GM12878 (cell line): ENCODE measurements at regions not wholly inside any gene's neighbourhood (a gene's known extent, or its start where the extent isn't known, plus 50 kb on each side); places are given as distances from the start of the nearest gene placed in this dataset.

Experiments used
- ATAC-seq: fragments of 200-7000 bp; cut with Tn5 transposase; 3 replicates; pipeline ENCODE4 v1.9.1; 2020; ENCODE audit warnings: mild to moderate bottlenecking, moderate library complexity
- BruUV-seq: library from RNA; stranded (reverse); fragments of 400-500 nt; replicated peaks from 2 replicates; lab custom pipeline; 2021; lab: Mats Ljungman, UMichigan
- CTCF ChIA-PET: fragments of 300-600 bp; sonication (Branson Sonifier 250); formaldehyde crosslinking; extraction: SDS; loops from one replicate; lab custom pipeline; 2021; ENCODE audit warnings: inconsistent platforms; lab: Yijun Ruan, JAX
- POLR2A ChIA-PET: fragments of 350-600 bp; formaldehyde crosslinking; extraction: SDS; loops from one replicate; lab custom pipeline; 2021; ENCODE audit warnings: inconsistent platforms; lab: Charles Lee
- RAD21 ChIA-PET: fragments of 300-600 bp; sonication (Branson Sonifier 250); formaldehyde crosslinking; loops from one replicate; lab custom pipeline; 2023; ENCODE audit warnings: antibody characterized with exemption; ENCODE audit not compliant: unreplicated experiment; lab: Charles Lee
- SMC1A ChIA-PET: fragments of 300-600 bp; sonication (Branson Sonifier 250); formaldehyde crosslinking; loops from one replicate; lab custom pipeline; 2023; ENCODE audit not compliant: unreplicated experiment, uncharacterized antibody; lab: Charles Lee
- DNase-seq: peaks from one replicate; pipeline ENCODE4 v3.0.0-alpha.2; 2011; ENCODE audit warnings: low read depth, low spot score
- FAIRE-seq: peaks from 3 replicates; lab custom pipeline; 2011; peaks lifted over from hg19 to GRCh38; lab: Jason Lieb, UNC
- H2AFZ ChIP-seq: 2 replicates; pipeline ENCODE4 v1.6.0; 2011; ENCODE audit warnings: low read depth, low read length, control low read depth; ENCODE audit not compliant: control insufficient read depth
- H3K27ac ChIP-seq: 2 replicates; pipeline ENCODE4 v1.5.1; 2011; ENCODE audit warnings: control low read depth; ENCODE audit not compliant: control insufficient read depth, insufficient read depth
- H3K27me3 ChIP-seq, 2 experiments: replicated peaks in 1 of 2; 2 replicates each; pipeline versions ENCODE4 v1.6.0 to v1.6.1; 2011; ENCODE audit warnings: low read length in 1 of 2; ENCODE audit not compliant: control insufficient read depth in 2 of 2, insufficient read depth in 2 of 2
- H3K36me3 ChIP-seq, 2 experiments: 2 replicates each; pipeline ENCODE4 v1.5.1; 2011; ENCODE audit warnings: low read length in 1 of 2; ENCODE audit not compliant: control insufficient read depth in 2 of 2, insufficient read depth in 2 of 2
- H3K4me1 ChIP-seq: 2 replicates; pipeline ENCODE4 v1.6.1; 2011; ENCODE audit warnings: mild to moderate bottlenecking, low read length, moderate library complexity, mixed read lengths; ENCODE audit not compliant: control insufficient read depth, insufficient read depth
- H3K4me2 ChIP-seq: 2 replicates; pipeline ENCODE4 v1.6.0; 2011; ENCODE audit warnings: control low read depth; ENCODE audit not compliant: control insufficient read depth, insufficient read depth
- H3K4me3 ChIP-seq: fragments of 200-600 bp; sonication (generic); 2 replicates; pipeline ENCODE4 v1.5.1; 2016
- H3K79me2 ChIP-seq: 2 replicates; pipeline ENCODE4 v1.6.0; 2011; ENCODE audit warnings: low read length; ENCODE audit not compliant: control insufficient read depth, insufficient read depth
- H3K9ac ChIP-seq: 2 replicates; pipeline ENCODE4 v1.8.0; 2011; ENCODE audit warnings: low read length, control low read depth, mixed read lengths; ENCODE audit not compliant: control insufficient read depth, insufficient read depth
- H3K9me3 ChIP-seq: replicated peaks from 3 replicates; pipeline ENCODE4 v1.5.1; 2011; ENCODE audit warnings: mild to moderate bottlenecking, low read length; ENCODE audit not compliant: control insufficient read depth, insufficient read depth
- H4K20me1 ChIP-seq: 2 replicates; pipeline ENCODE4 v1.6.0; 2011; ENCODE audit not compliant: control insufficient read depth, insufficient read depth
- ATF3 ChIP-seq: IDR thresholded peaks from 2 replicates; pipeline ENCODE4 v1.6.1; 2011; ENCODE audit warnings: low read depth, mild to moderate bottlenecking, low read length, moderate library complexity, borderline replicate concordance; ENCODE audit errors: extremely low read depth
- CHD4 ChIP-seq: fragments of 200-600 bp; sonication (generic); IDR thresholded peaks from 2 replicates; pipeline ENCODE4 v1.6.1; 2016; ENCODE audit warnings: mild to moderate bottlenecking
- EZH2 ChIP-seq: IDR thresholded peaks from 2 replicates; pipeline ENCODE4 v1.6.1; 2012; ENCODE audit warnings: low read depth, mild to moderate bottlenecking, control low read depth, inconsistent platforms, low read length, borderline replicate concordance; ENCODE audit not compliant: control insufficient read depth
- IKZF1 ChIP-seq: fragments of 450-650 bp; conservative IDR thresholded peaks from 2 replicates; pipeline ENCODE4 v1.6.1; 2017; ENCODE audit warnings: antibody characterized with exemption, mild to moderate bottlenecking
- JUNB ChIP-seq: IDR thresholded peaks from 2 replicates; pipeline ENCODE4 v1.6.1; 2016; ENCODE audit warnings: antibody characterized with exemption, mild to moderate bottlenecking
- KAT2A ChIP-seq: conservative IDR thresholded peaks from 2 replicates; pipeline ENCODE4 v1.6.1; 2011; ENCODE audit warnings: low read depth, low read length; ENCODE audit not compliant: control insufficient read depth
- NFYA ChIP-seq: IDR thresholded peaks from 2 replicates; pipeline ENCODE4 v1.6.1; 2011; ENCODE audit warnings: low read depth, mild to moderate bottlenecking, low read length, improper control_type of control experiment, borderline replicate concordance
- NR2C1 ChIP-seq: fragments of 450-650 bp; IDR thresholded peaks from 2 replicates; pipeline ENCODE4 v1.6.1; 2017; ENCODE audit warnings: antibody characterized with exemption, mild to moderate bottlenecking, moderate library complexity
- NR2F1 ChIP-seq: fragments of 450-650 bp; conservative IDR thresholded peaks from 2 replicates; pipeline ENCODE4 v1.6.1; 2017; ENCODE audit warnings: mild to moderate bottlenecking
- POLR2AphosphoS2 ChIP-seq: IDR thresholded peaks from 2 replicates; pipeline ENCODE4 v1.6.1; 2011; ENCODE audit warnings: low read depth, mild to moderate bottlenecking, low read length, improper control_type of control experiment, moderate library complexity
- RFX5 ChIP-seq: IDR thresholded peaks from 2 replicates; pipeline ENCODE4 v1.6.1; 2011; ENCODE audit warnings: low read depth, low read length, improper control_type of control experiment
- YBX1 ChIP-seq: fragments of 450-650 bp; IDR thresholded peaks from 2 replicates; pipeline ENCODE4 v1.6.1; 2016; ENCODE audit warnings: antibody characterized with exemption
- ZNF274 ChIP-seq: IDR thresholded peaks from one replicate; pipeline ENCODE4 v1.8.0; 2011; ENCODE audit not compliant: insufficient read length, insufficient read depth
- WGBS: methylation state at CpG from one replicate; pipeline ENCODE4 v1.1.6; 2016; ENCODE audit warnings: low lambda C conversion rate; ENCODE audit not compliant: insufficient replicate concordance, insufficient coverage; ENCODE audit errors: missing lambda C conversion rate; 5-methylcytosine and 5-hydroxymethylcytosine counted together
- in situ Hi-C: fragments of 300-500 bp; cut with MboI; formaldehyde crosslinking; loops from 9 replicates; pipeline ENCODE4 v1.14.3; 2018; ENCODE audit warnings: mixed read lengths
- intact Hi-C: fragments of 100-400 bp; cut with micrococcal nuclease; formaldehyde crosslinking; loops from one replicate; pipeline ENCODE4 v1.14.2; 2022; ENCODE audit not compliant: unreplicated experiment
- TF ChIP-seq, protein P1 (sequence below): IDR thresholded peaks from 2 replicates; pipeline ENCODE4 v1.6.1; 2012; ENCODE audit warnings: low read depth, low read length, improper control_type of control experiment
- TF ChIP-seq, protein P2 (sequence below): fragments of 450-650 bp; IDR thresholded peaks from 2 replicates; pipeline ENCODE4 v1.6.1; 2016; ENCODE audit warnings: mild to moderate bottlenecking, moderate library complexity, borderline replicate concordance

DNA sequence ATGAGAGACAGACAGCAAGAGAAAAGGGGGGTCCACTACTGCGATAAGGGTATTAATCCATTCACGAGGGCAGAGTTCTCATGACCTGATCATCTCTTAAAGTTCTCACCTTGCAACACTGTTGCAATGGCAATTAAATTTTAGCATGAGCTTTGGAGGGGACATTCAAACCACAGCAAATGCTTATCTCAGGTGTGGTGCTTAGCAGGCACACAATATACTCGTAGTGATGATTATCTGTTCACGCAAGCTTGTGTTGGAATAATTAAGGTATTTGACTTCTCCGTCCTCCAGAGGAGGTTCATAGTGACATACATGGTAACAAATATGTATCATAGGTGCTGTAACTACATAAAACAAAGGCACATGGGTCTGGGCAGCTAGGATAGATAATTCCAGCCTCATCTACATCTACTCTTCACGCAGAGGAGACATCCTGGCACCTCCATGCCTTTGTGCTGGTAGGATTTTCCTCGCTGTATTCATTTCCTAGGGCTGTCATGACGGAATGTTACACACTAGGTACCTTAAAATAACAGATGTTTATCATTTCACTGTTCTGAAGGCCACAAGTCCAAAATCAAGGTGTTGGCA, 221.2 kb downstream of the RBM19 start (continued):
- TF ChIP-seq NR2F1: no peak
- no peak for TF ChIP-seq YBX1
- TF ChIP-seq, protein P1, sequence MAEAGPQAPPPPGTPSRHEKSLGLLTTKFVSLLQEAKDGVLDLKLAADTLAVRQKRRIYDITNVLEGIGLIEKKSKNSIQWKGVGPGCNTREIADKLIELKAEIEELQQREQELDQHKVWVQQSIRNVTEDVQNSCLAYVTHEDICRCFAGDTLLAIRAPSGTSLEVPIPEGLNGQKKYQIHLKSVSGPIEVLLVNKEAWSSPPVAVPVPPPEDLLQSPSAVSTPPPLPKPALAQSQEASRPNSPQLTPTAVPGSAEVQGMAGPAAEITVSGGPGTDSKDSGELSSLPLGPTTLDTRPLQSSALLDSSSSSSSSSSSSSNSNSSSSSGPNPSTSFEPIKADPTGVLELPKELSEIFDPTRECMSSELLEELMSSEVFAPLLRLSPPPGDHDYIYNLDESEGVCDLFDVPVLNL: no peak
- no peak for TF ChIP-seq IKZF1
- no peak for TF ChIP-seq ATF3
- TF ChIP-seq, protein P2, sequence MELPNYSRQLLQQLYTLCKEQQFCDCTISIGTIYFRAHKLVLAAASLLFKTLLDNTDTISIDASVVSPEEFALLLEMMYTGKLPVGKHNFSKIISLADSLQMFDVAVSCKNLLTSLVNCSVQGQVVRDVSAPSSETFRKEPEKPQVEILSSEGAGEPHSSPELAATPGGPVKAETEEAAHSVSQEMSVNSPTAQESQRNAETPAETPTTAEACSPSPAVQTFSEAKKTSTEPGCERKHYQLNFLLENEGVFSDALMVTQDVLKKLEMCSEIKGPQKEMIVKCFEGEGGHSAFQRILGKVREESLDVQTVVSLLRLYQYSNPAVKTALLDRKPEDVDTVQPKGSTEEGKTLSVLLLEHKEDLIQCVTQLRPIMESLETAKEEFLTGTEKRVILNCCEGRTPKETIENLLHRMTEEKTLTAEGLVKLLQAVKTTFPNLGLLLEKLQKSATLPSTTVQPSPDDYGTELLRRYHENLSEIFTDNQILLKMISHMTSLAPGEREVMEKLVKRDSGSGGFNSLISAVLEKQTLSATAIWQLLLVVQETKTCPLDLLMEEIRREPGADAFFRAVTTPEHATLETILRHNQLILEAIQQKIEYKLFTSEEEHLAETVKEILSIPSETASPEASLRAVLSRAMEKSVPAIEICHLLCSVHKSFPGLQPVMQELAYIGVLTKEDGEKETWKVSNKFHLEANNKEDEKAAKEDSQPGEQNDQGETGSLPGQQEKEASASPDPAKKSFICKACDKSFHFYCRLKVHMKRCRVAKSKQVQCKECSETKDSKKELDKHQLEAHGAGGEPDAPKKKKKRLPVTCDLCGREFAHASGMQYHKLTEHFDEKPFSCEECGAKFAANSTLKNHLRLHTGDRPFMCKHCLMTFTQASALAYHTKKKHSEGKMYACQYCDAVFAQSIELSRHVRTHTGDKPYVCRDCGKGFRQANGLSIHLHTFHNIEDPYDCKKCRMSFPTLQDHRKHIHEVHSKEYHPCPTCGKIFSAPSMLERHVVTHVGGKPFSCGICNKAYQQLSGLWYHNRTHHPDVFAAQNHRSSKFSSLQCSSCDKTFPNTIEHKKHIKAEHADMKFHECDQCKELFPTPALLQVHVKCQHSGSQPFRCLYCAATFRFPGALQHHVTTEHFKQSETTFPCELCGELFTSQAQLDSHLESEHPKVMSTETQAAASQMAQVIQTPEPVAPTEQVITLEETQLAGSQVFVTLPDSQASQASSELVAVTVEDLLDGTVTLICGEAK: no peak
- TF ChIP-seq POLR2AphosphoS2: no peak

DNA sequence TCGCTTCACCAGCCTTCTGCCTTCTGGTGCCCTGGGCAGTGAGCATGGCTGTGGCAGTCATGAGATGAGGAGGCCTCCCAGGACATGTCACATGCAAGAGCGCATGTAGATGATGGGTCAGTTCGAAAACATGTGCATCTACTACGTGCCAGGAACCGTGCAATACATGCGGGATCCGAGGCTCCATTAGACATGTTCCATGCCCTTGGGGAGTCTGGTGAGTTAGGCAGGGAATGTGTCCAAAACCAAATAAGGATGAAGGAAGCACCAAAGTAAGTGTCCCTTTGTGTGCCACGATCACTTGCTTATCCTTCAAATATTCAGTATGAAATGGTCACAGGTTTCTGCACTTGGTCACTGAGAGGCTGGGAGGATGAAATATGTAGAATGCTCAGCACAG, 223.3 kb downstream of the RBM19 start:
- Histone ChIP-seq H3K9me3 (no peaks in the 10 kb centered on the region), H3K4me1 (no peaks in the 10 kb centered on the region), H3K36me3 (no peaks in the 10 kb centered on the region), H3K9ac (no peak overlapping the region), H3K79me2 (no peaks in the 10 kb centered on the region), H3K27me3 (no peaks in the 10 kb centered on the region; a peak in 2 of 4 replicates), H3K27ac (no peak overlapping the region), H3K4me3 (no peak overlapping the region), H3K4me2 (no peak overlapping the region), H2AFZ (no peak overlapping the region), H4K20me1 (no peaks in the 10 kb centered on the region)
- SMC1A ChIA-PET: no interaction called here
- ATAC-seq: no peak
- DNase-seq: no peak
- in situ Hi-C loops (no loop called here), intact Hi-C loops (no loop called here)
- CTCF ChIA-PET: no interaction called here
- no TSS peak for BruUV-seq
- RAD21 ChIA-PET: no interaction called here
- no peak for TF ChIP-seq JUNB
- no peak for TF ChIP-seq ZNF274
- no peak for TF ChIP-seq NR2C1
- no peak for TF ChIP-seq KAT2A
- TF ChIP-seq EZH2: no peak
- no peak for TF ChIP-seq RFX5
- TF ChIP-seq POLR2AphosphoS2: no peak
- no peak for TF ChIP-seq NFYA
- no peak for TF ChIP-seq CHD4
- POLR2A ChIA-PET: no interaction called here
- 51% methylated on average over 8 of the region's 8 CpGs for WGBS
- FAIRE-seq: no peak
